ENCODE measurements at regions not wholly inside any gene's neighbourhood (a gene's known extent, or its start where the extent isn't known, plus 50 kb on each side); places are given as distances from the start of the nearest gene placed in this dataset.
"Not testable (repeated sequence)": the region's sequence is repeated elsewhere in the genome, so short reads cannot be mapped to it uniquely, and the experiment has no call there.

GRCh38 chr3:153767601-153768560, 353.3 kb upstream of the ARHGEF26 start:
- DNase-seq: no peak

DNA sequence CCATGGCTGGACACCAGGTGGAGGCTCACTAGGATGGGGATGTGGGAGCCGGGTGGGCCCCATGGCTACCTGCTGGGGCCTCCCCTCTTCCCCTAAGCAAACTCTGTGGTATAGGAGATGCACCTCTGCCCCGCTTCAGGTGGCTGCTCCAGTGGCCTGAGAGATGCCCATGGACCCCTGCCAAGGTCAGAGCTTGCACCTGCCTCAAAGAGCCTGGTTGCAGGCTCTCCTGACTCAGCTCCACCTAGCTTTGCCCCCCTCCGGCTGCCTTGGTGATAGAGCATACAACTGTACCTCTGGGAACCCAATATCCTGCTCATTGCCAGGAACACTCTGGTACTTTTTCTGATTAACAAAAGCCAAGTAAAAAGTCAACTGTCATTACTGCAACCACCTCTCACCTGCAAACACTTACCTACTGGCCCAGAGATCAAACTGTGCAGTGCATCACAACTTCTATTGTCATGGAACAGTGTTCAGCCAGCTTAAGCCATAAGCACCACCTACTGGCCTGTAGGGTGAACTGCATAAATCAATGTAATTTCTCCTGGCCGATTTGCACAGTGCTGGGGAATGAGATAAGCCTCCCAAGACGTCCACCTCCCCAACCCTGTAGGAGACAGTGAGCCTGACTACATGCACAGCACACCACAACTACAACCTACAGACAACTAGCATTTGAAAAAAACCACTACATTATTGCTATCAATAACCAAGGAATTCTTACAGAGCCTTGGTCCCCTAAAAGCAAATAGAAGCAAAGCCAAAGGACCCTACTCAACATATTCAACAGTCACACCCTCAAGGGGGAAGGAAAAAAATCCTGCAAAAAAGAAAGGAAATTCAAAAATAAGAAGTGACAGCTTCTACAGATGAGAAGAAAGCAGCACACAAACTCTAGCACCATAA, 352.4 kb upstream of the ARHGEF26 start:
- DNase-seq: peak; percentile 34

DNA sequence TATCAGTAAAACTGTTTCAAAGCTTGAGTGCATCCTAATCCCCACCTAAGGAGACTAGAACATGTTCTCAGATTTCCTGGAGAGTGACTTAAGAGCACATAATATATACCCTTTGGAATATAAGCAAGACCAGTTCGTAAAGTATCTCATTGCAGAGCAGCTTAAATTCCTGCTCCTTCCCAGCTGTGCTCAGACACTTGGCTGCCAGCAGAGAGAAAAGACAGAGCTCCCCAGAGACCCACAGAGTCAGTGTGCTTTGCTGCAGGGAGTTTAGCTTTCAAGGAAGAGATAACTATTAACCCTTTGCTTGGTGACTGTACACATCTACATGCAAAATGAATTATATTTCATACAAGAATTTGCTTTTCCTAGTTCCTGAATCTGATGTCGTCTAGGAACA, 338.1 kb upstream of the ARHGEF26 start:
- no peak for DNase-seq

DNA sequence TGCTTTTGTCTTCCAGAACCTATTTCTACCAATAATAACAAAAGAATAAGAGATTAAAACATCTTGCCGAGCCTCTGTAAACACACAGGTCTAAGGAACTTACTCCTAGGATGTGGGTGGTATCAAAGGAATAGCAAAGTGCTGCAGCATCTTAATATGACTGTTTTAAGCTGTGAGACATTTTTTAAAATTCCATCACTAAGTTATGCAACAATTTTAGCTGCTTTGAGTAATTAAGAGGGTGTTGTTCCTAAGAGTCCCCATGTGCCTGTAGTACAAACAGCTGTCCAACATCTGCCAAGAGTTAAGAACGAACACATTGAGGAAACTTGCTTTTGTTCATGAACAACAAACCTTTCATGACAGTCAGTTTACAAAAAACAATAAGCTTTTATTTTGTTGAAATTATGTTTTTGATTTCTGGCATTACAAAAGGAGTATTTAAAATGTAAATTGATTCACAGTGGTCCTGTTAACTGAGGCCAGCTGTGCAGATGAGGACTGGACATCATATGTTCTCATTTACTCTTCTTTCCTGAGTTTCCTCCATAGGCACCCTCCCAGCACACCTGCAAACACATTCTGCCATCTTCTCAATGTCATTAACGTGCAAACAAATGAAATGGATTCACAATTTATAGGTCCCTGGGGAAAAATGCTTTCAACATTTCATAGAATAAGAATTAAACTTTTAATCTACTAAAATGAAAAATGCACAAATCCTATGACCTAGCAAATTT, 337.3 kb upstream of the ARHGEF26 start:
- no peak for DNase-seq

- no peak for DNase-seq
Observed at GRCh38 chr3:153785901-153786300, 335.3 kb upstream of the ARHGEF26 start.

DNA sequence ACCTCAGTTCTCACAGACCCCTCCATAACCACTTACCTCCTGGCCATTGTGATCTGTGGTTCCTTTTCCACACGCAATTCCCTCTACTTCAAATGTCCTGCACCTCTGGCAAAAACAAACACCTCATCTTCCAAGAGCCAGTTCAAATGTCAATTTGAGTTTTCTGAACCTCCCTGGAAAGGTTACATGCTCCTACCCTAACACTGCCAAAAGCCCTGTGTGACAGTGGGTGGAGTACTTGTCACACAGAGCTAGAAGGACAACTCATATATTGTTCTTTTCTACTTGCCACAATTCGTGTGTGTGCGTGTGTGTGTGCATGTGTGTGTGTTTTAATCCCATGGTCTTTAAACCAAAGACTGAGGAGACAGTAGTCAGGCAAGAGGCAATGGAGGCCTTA, 331.8 kb upstream of the ARHGEF26 start:
- no peak for DNase-seq

- DNase-seq: not testable (repeated sequence)
Observed at GRCh38 chr3:153797056-153797455, 324.1 kb upstream of the ARHGEF26 start.

GRCh38 chr3:153809097-153809496, 312.1 kb upstream of the ARHGEF26 start:
- no peak for DNase-seq

DNA sequence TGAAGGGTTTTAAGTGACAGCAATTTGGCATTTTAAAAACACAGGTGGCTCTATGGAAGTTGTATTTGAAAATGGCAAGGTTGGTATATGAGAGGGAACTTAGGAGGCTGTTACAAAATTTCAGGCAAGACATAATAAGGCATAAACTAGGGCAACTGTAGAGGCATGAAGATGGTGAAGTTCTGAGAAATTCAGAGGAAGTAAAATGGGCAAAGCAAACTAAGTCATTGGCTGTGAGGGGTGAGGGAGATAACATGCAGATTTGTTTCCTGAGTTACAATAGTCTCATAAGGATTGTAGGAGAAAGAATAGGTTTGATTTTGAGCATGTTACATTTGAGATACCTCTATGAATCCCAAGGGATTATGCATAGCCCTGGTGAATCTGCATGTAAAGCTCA, 302.9 kb upstream of the ARHGEF26 start:
- no peak for DNase-seq

GRCh38 chr3:153820035-153820434, 301.2 kb upstream of the ARHGEF26 start:
- no peak for DNase-seq

DNA sequence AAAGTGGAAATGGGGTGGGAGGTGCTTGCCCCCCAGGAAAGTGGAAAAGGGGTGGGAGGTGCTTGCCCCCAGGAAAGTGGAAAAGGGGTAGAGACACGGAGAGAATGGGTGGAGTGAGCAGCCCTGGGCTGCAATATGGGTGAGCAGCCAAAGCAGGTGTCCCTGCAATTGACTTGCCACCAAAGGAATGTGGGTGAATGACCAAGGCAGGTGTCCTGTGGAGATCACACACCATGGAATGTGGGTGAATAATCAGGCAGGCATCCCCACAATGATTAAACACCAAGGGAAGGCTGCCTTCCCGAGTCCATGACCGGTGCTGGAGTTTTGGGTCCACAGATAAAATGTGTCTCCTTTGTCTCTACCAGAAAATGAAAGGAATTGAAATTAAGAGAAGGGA, 292.8 kb upstream of the ARHGEF26 start:
- peak; percentile 34 for DNase-seq

- DNase-seq: peak; percentile 59
Observed at GRCh38 chr3:153829606-153830170, 291.5 kb upstream of the ARHGEF26 start.

DNA sequence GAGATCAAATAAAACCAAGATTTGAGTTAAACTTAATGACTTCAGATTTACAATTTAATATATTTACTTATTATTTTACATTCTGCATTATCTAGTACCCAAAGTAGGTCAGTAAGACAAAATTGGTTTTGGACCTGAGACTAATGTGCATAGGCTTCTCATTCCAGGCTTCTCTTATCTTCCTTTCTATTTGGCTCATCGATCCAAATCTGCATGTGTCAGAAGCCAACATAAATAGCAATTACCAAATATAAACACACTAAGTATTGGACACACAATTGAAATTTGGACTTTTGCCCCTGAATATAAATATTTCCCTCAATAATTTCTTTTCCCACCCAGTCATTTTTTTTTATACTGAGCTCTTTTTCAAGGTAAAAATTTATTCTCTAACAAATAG, 290.6 kb upstream of the ARHGEF26 start:
- no peak for DNase-seq

- no peak for DNase-seq
Observed at GRCh38 chr3:153835540-153835939, 285.6 kb upstream of the ARHGEF26 start.

DNA sequence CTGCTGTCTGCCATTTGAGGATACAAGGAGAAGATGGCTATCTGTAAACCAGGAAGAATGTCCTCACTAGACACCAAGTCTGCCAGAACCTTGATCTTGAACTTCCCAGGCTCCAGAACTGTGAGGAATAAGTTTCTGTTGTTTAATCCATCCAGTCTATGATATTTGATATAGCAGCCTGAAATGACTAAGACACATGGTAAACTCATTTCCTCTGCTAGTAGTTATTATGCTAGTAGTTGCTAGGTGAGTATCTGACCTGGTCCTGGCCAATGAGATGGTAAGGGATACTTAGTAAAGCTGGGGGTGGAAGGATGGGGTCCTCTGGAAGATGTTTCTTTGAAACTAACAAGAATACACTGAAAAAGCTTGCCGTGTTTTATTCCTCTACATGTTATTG, 280.7 kb upstream of the ARHGEF26 start:
- no peak for DNase-seq

- no peak for DNase-seq
Observed at GRCh38 chr3:153843994-153844393, 277.2 kb upstream of the ARHGEF26 start.

GRCh38 chr3:153845311-153845710, 275.9 kb upstream of the ARHGEF26 start:
- no peak for DNase-seq

DNA sequence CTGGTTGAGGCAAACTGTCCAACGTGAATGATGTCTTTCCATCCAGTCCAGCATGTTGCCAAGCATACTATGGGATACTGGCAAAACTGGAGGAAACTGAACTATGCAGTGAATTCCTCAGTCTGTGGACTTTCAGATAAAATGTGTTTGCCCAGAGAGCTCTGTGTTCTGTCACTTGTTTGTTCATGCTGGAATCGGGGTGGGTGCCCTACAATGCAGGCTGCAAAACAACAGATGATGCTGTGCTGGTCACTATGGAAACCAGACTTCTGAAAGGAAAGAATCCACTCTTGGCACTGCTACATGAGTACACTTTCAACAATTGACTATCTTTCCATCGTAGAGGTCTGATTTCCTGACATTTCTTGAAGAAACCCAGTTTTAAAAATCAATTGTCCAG, 272.5 kb upstream of the ARHGEF26 start:
- no peak for DNase-seq

DNA sequence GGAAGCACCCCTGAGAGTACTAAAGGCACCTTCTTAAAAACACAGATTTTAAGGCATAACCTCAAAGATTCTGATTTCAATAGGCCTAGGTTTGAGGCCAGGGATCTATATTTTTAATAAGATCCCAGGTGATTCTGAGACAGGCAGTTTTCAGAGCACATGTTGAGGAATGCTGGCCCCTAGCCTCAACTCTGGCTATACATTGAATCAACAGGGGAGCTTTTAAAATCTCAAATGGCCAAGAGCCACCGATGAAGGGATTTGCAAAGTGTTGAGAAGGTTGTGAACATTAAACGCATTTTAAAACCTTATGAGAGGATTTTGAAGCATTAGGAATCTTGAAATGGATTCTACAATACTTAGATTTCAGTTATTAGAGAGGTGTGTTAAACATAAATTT, 268.8 kb upstream of the ARHGEF26 start:
- no peak for DNase-seq

- DNase-seq: no peak
Observed at GRCh38 chr3:153853163-153853562, 268.0 kb upstream of the ARHGEF26 start.

DNA sequence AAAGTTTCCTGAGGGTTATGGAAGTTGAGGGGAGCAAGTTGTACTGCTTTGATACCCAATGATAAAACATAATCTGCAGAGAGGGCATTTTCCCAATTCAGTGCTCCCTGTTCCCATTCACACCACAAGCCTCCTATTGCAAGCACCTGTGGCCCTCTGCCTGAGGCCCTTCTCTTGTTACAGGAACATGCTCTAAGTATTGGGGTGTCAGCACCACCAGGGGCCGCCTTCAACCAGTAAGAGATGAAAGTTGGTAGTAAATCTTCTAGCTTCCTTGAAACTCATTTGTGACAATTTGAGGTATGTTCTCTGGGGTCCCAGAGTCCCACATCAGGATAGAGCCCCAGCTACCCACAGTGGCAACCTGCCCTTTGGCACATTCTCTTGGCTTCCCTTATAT, 265.4 kb upstream of the ARHGEF26 start:
- DNase-seq: no peak

DNA sequence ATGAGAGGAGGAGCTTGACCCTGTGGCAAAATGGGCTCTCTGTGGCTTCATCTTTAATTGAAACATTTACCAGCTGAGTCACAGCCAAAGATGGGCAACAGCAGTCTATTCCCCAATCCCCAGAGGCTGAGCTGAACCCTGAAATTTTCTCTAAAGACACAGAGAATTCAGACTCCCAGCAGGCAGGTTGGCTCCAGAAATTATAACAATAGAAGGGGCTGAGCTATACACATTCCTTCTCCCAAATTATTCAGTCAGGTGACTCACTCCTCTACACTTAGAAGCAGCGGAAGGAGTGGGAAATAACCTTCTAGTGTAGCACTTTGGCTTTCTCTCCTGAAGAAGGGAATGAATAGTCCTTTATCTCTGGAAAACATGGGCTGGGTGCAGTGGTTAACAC, 264.3 kb upstream of the ARHGEF26 start:
- DNase-seq: no peak

DNA sequence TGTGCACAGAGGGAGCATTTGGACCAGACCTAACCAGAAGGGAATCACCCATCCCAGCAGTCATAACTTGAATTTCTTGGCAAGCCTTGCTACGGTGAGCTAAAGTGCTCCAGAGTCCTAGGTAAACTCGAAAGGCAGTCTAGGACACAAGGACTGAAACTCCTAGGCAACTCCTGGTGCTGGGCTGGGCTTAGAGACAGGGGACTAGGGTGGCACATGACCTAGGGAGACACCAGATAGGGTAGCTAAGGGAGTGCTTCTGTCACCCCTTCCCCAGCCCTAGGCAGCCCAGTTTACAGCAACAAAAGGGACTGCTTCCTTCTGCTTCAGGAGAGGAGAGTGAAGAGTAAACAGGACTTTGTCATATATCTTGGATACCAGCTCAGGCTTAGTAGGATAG, 256.4 kb upstream of the ARHGEF26 start:
- DNase-seq: no peak

Data from NCI-H226 (cell line).